Esophagus squamous epithelium (tissue), 4 donors: ENCODE measurements at regions not wholly inside any gene's neighbourhood (a gene's known extent, or its start where the extent isn't known, plus 50 kb on each side); places are given as distances from the start of the nearest gene placed in this dataset.

Experiments used
- CTCF ChIP-seq, 6 experiments: fragments of 450-650 bp in 4 of 6; fragments of 200-600 bp in 2 of 6; sonication (generic) in 2 of 6; IDR thresholded peaks; one replicate each; pipeline ENCODE4 v1.5.1; 2016 to 2019; ENCODE audit warnings: antibody characterized with exemption in 6 of 6, mild to moderate bottlenecking in 4 of 6, moderate library complexity in 4 of 6
- POLR2A ChIP-seq, 4 donors: fragments of 450-650 bp; IDR thresholded peaks; one replicate each; pipeline ENCODE4 v1.6.1; 2017; ENCODE audit warnings: antibody characterized with exemption in 4 of 4, mild to moderate bottlenecking in 4 of 4, moderate library complexity in 3 of 4

- TF ChIP-seq CTCF (IDR thresholded peaks at IDR 0.05): no peak
- TF ChIP-seq POLR2A (IDR thresholded peaks at IDR 0.05): no peak
Measured at GRCh38 chr20:23214903-23215302, 128.8 kb upstream of the CD93 start.
